ENCODE measurements at regions not wholly inside any gene's neighbourhood (a gene's known extent, or its start where the extent isn't known, plus 50 kb on each side); places are given as distances from the start of the nearest gene placed in this dataset.

DNA sequence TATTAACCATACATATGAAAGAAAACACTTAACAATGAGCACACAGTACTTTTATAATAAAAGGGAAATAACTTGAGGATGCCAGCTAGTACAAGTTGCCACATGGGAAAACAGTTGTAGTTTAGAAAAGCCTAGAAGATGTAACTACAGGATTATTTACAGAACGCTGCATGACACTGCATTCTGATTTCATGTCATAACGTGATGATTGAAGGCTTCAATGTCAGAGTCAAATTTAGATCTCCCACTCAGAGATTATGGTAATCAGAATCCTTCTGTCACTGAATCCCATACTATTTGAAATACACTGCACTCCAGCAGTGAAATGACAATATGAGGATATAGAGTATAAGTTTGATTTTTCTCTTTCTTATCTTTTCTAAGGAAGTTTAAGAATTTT, 253.9 kb upstream of the LRRN1 start:
- H3K4me3 ChIP-seq: no peak overlapping the region
- TF ChIP-seq, protein P1, sequence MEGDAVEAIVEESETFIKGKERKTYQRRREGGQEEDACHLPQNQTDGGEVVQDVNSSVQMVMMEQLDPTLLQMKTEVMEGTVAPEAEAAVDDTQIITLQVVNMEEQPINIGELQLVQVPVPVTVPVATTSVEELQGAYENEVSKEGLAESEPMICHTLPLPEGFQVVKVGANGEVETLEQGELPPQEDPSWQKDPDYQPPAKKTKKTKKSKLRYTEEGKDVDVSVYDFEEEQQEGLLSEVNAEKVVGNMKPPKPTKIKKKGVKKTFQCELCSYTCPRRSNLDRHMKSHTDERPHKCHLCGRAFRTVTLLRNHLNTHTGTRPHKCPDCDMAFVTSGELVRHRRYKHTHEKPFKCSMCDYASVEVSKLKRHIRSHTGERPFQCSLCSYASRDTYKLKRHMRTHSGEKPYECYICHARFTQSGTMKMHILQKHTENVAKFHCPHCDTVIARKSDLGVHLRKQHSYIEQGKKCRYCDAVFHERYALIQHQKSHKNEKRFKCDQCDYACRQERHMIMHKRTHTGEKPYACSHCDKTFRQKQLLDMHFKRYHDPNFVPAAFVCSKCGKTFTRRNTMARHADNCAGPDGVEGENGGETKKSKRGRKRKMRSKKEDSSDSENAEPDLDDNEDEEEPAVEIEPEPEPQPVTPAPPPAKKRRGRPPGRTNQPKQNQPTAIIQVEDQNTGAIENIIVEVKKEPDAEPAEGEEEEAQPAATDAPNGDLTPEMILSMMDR (IDR thresholded peaks at IDR 0.05): no peak
- ATAC-seq (no peak), DNase-seq (no peak)
- H3K27ac ChIP-seq: no peak overlapping the region
- intact Hi-C loops (cut with DNase I): no loop called here
- WGBS, 2 donors: 50 to 53% methylated on average over 2 of the region's 2 CpGs
- H3K27me3 ChIP-seq: no peaks in the 10 kb centered on the region
- no peaks in the 10 kb centered on the region for H3K4me1 ChIP-seq
- H3K36me3 ChIP-seq: no peaks in the 10 kb centered on the region
- H3K9me3 ChIP-seq: peaks cover 0 to 27% (median 6%) of the 10 kb centered on the region in 11 donors

DNA sequence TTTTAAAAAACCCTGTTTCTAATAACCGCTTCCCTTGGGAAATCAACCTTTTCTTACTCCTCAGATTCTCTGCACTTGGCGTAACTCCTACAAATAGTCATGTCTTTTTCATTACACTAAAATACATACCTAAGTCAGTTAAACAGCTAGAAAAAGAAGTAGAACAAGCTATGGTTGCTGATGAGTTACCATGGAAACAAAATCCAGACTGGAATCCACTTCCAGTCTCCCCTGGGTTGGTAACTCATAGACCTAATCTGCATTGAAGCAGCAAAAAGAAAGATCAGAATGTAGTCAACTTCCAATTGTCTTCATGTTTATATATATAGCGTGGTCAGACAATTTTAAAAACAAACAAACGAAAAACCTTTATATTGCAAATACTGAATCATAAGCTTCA, 260.8 kb upstream of the LRRN1 start:
- DNase-seq (no peak), ATAC-seq (no peak)
- TF ChIP-seq, protein P1 (IDR thresholded peaks at IDR 0.05): no peak
- Histone ChIP-seq H3K9me3 (no peaks in the 10 kb centered on the region), H3K36me3 (no peaks in the 10 kb centered on the region), H3K27me3 (no peaks in the 10 kb centered on the region), H3K4me3 (no peak overlapping the region), H3K27ac (no peak overlapping the region), H3K4me1 (no peaks in the 10 kb centered on the region)
- 91 to 93% methylated on average over 4 of the region's 4 CpGs for WGBS, 2 donors
- intact Hi-C loops (cut with DNase I): loop anchor here in 1 of 10 donors (10.0 kb wide), 1 partner anchor 464 kb away; no protein-coding TSS in a partner anchor

DNA sequence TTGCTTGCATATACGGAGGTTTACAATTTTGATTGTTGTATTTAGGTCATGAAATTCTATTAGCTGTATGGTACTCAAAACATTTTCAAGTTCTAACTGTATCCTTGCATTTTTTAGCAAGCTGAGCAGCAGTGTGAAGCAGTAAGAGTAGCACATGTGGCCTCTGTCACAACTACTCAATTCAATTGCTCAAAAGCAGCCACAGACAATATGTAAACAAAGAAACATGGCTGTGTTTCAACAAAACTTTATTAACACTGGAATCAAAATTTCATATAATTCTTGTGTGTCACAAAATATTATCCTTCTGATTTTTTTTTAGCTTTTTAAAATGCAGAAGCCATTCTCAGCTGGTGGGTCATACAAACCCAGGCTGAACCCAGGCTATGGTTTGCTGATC, 266.7 kb upstream of the LRRN1 start:
- H3K27me3 ChIP-seq: no peaks in the 10 kb centered on the region
- ATAC-seq (no peak), DNase-seq (no peak)
- intact Hi-C loops (cut with DNase I): loop anchor here in 1 of 10 donors (10.0 kb wide), 1 partner anchor 458 kb away; no protein-coding TSS in a partner anchor
- TF ChIP-seq, protein P1 (IDR thresholded peaks at IDR 0.05): no peak
- H3K27ac ChIP-seq: no peak overlapping the region
- H3K4me3 ChIP-seq: no peak overlapping the region
- H3K36me3 ChIP-seq: no peaks in the 10 kb centered on the region
- H3K4me1 ChIP-seq: no peaks in the 10 kb centered on the region
- WGBS, 2 donors: 44 to 66% methylated on average over 1 of the region's 1 CpG
- H3K9me3 ChIP-seq: no peaks in the 10 kb centered on the region

DNA sequence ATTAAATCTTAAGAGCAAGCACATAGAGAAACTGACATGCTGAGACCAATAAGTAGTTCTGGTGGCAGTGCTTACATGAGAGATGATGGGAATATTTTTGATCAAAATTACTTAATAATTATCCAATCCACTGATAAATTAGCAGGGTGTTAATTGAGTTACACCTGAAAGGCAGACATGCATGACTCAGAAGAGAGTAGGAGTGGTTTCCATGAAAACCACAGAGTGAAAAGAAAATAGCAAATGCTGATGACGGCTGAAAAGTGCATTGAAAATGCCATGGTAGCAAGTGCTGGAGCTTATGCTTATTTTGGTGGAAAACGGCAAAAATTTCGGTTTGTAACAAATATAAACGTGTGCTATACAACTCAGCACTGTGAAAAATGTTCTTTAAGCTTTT, 267.8 kb upstream of the LRRN1 start:
- DNase-seq (no peak), ATAC-seq (no peak)
- intact Hi-C loops (cut with DNase I): loop anchor here in 1 of 10 donors (10.0 kb wide), 1 partner anchor 457 kb away; no protein-coding TSS in a partner anchor
- TF ChIP-seq, protein P1 (IDR thresholded peaks at IDR 0.05): no peak
- H3K4me3 ChIP-seq: no peak overlapping the region
- no peaks in the 10 kb centered on the region for H3K4me1 ChIP-seq
- H3K9me3 ChIP-seq: no peaks in the 10 kb centered on the region
- WGBS, 2 donors: 65 to 68% methylated on average over 4 of the region's 4 CpGs
- no peaks in the 10 kb centered on the region for H3K36me3 ChIP-seq
- H3K27me3 ChIP-seq: no peaks in the 10 kb centered on the region
- H3K27ac ChIP-seq: no peak overlapping the region
